ENCODE measurements at regions not wholly inside any gene's neighbourhood (a gene's known extent, or its start where the extent isn't known, plus 50 kb on each side); places are given as distances from the start of the nearest gene placed in this dataset.

DNA sequence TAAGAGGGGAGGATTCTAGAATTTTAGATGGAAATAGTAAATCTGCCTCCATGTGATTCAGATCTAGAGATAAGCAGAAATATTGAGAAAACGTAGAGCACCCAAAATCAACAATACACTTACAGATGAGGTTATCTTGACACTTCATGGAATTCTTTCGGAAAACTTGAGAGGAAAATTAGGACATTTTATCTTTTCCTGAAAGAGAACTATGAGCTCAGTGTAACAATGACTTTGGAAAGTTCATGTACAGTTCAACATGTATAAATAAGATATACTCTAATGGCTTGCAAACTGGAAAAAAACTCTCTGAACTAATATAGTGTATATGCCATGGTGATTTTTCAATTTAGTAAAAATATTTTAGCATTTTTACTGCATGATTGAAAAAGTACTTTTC lies 338.1 kb upstream of the NEGR1 start:
- TF ChIP-seq EP300 (IDR thresholded peaks at IDR 0.05) = no peak
- TF ChIP-seq, protein P1, sequence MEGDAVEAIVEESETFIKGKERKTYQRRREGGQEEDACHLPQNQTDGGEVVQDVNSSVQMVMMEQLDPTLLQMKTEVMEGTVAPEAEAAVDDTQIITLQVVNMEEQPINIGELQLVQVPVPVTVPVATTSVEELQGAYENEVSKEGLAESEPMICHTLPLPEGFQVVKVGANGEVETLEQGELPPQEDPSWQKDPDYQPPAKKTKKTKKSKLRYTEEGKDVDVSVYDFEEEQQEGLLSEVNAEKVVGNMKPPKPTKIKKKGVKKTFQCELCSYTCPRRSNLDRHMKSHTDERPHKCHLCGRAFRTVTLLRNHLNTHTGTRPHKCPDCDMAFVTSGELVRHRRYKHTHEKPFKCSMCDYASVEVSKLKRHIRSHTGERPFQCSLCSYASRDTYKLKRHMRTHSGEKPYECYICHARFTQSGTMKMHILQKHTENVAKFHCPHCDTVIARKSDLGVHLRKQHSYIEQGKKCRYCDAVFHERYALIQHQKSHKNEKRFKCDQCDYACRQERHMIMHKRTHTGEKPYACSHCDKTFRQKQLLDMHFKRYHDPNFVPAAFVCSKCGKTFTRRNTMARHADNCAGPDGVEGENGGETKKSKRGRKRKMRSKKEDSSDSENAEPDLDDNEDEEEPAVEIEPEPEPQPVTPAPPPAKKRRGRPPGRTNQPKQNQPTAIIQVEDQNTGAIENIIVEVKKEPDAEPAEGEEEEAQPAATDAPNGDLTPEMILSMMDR (IDR thresholded peaks at IDR 0.05) = no peak

All from ovary (tissue), 3 donors.